Suprapubic skin (tissue), 4 donors: ENCODE measurements at regions not wholly inside any gene's neighbourhood (a gene's known extent, or its start where the extent isn't known, plus 50 kb on each side); places are given as distances from the start of the nearest gene placed in this dataset.

ENCODE experiments used
- POLR2A ChIP-seq, 2 donors: fragments of 450-650 bp; IDR thresholded peaks; one replicate each; pipeline ENCODE4 v1.6.1; 2017; ENCODE audit warnings: antibody characterized with exemption in 2 of 2, mild to moderate bottlenecking in 2 of 2, moderate library complexity in 2 of 2
- POLR2AphosphoS5 ChIP-seq, 3 donors: sonication (generic); formaldehyde crosslinking; IDR thresholded peaks; one replicate each; pipeline ENCODE4 v1.6.1; 2017; ENCODE audit warnings: antibody characterized with exemption in 3 of 3
- TF ChIP-seq, protein P1 (sequence below), 2 donors: fragments of 200-600 bp in 1 of 2; fragments of 450-650 bp in 1 of 2; sonication (generic) in 1 of 2; IDR thresholded peaks; one replicate each; pipeline ENCODE4 v1.5.1; 2016 to 2019; ENCODE audit warnings: antibody characterized with exemption in 2 of 2, mild to moderate bottlenecking in 1 of 2, moderate library complexity in 1 of 2

DNA sequence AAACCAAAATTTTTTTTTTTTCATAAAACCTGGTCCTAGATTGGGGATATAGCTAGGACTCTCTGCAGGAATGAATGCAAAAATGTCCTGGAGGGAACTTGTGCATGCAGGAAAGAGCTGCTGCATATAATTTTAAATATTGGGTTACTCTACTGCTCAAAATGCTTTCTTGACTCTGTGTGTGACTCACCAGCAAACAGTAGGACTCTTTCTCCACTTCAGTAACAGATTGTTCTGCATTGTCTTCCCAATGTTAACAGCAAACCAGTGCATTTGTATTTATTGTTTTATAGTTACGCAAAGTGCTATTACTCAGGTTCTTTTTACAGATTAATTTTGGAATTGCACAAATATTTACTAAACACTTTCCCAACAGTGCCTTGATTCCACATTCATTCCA lies 163.7 kb upstream of the KL start:
- TF ChIP-seq, protein P1, sequence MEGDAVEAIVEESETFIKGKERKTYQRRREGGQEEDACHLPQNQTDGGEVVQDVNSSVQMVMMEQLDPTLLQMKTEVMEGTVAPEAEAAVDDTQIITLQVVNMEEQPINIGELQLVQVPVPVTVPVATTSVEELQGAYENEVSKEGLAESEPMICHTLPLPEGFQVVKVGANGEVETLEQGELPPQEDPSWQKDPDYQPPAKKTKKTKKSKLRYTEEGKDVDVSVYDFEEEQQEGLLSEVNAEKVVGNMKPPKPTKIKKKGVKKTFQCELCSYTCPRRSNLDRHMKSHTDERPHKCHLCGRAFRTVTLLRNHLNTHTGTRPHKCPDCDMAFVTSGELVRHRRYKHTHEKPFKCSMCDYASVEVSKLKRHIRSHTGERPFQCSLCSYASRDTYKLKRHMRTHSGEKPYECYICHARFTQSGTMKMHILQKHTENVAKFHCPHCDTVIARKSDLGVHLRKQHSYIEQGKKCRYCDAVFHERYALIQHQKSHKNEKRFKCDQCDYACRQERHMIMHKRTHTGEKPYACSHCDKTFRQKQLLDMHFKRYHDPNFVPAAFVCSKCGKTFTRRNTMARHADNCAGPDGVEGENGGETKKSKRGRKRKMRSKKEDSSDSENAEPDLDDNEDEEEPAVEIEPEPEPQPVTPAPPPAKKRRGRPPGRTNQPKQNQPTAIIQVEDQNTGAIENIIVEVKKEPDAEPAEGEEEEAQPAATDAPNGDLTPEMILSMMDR (IDR thresholded peaks at IDR 0.05), result no peak
- TF ChIP-seq POLR2A (IDR thresholded peaks at IDR 0.05), result no peak
- no peak for TF ChIP-seq POLR2AphosphoS5 (IDR thresholded peaks at IDR 0.05)
